ENCODE measurements at regions not wholly inside any gene's neighbourhood (a gene's known extent, or its start where the extent isn't known, plus 50 kb on each side); places are given as distances from the start of the nearest gene placed in this dataset.

DNA sequence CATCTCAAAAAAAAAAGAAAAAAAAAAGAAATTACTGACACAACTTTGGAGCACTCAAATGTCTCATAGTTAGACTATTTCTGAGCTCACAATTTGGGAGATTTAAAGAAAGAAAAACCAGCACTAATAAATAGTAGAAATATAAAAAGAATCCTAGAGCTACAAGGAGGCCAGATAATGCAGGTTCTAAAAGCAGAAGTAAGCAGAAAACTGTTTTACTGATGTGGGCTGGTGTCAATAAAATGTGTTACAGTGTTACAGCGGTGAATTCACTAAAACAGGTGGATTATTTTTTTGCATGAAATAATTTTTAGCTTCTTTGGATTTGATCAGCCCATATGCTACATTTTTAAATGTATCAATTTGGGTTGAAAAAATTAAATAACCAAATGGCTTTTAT lies 375.9 kb downstream of the GPM6A start:
- Histone ChIP-seq H3K9me2 (ENCODE audit: insufficient read depth) (no peaks in the 10 kb centered on the region), H3K27ac (ENCODE audit: low read depth) (no peak overlapping the region), H3K79me2 (replicated peaks; ENCODE audit: insufficient read depth) (no peaks in the 10 kb centered on the region), H2AFZ (no peak overlapping the region), H3K4me2 (no peak overlapping the region), H4K20me1 (replicated peaks; ENCODE audit: insufficient read depth) (no peaks in the 10 kb centered on the region), H3K36me3 (ENCODE audit: insufficient read depth) (no peaks in the 10 kb centered on the region), H3K4me1 (ENCODE audit: insufficient read depth) (peaks cover 4% of the 10 kb centered on the region; the same call in 1 of the 2 replicates), H3K4me3 (no peak overlapping the region), H3K27me3 (ENCODE audit: insufficient read depth) (no peaks in the 10 kb centered on the region), H3F3A (replicated peaks; ENCODE audit: low read depth) (no peaks in the 10 kb centered on the region)
- DNase-seq (ENCODE audit: low spot score): no peak
- Mint-ChIP-seq H3K27me3 (ENCODE audit: insufficient read depth, low read depth, poor library complexity) (no peaks in the 10 kb centered on the region), H3K9me3 (no peaks in the 10 kb centered on the region), H3K4me1 (no peaks in the 10 kb centered on the region; the same call in 2 of the 3 replicates), H3K27ac (no peak overlapping the region), H3K4me3 (no peak overlapping the region), H3K36me3 (ENCODE audit: low read depth) (no peaks in the 10 kb centered on the region)
- TF ChIP-seq, protein P1, sequence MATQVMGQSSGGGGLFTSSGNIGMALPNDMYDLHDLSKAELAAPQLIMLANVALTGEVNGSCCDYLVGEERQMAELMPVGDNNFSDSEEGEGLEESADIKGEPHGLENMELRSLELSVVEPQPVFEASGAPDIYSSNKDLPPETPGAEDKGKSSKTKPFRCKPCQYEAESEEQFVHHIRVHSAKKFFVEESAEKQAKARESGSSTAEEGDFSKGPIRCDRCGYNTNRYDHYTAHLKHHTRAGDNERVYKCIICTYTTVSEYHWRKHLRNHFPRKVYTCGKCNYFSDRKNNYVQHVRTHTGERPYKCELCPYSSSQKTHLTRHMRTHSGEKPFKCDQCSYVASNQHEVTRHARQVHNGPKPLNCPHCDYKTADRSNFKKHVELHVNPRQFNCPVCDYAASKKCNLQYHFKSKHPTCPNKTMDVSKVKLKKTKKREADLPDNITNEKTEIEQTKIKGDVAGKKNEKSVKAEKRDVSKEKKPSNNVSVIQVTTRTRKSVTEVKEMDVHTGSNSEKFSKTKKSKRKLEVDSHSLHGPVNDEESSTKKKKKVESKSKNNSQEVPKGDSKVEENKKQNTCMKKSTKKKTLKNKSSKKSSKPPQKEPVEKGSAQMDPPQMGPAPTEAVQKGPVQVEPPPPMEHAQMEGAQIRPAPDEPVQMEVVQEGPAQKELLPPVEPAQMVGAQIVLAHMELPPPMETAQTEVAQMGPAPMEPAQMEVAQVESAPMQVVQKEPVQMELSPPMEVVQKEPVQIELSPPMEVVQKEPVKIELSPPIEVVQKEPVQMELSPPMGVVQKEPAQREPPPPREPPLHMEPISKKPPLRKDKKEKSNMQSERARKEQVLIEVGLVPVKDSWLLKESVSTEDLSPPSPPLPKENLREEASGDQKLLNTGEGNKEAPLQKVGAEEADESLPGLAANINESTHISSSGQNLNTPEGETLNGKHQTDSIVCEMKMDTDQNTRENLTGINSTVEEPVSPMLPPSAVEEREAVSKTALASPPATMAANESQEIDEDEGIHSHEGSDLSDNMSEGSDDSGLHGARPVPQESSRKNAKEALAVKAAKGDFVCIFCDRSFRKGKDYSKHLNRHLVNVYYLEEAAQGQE (IDR thresholded peaks at IDR 0.05; ENCODE audit: unreplicated experiment): no peak
- TF ChIP-seq NANOG (IDR thresholded peaks at IDR 0.05; ENCODE audit: borderline replicate concordance) (no peak), ZNF331 (CRISPR knock-in tag; IDR thresholded peaks at IDR 0.05; ENCODE audit: low read depth) (no peak), CREB1 (CRISPR knock-in tag; IDR thresholded peaks at IDR 0.05; ENCODE audit: low read depth) (no peak), CTCF (conservative IDR thresholded peaks at IDR 0.05; ENCODE audit: low read depth in 2 of 2) (no peak), JUNB (IDR thresholded peaks at IDR 0.05; ENCODE audit: unreplicated experiment) (no peak), EZH2phosphoT487 (IDR thresholded peaks at IDR 0.05; ENCODE audit: unreplicated experiment) (no peak), POLR2AphosphoS5 (IDR thresholded peaks at IDR 0.05; ENCODE audit: low read depth) (no peak), ZNF114 (CRISPR knock-in tag; IDR thresholded peaks at IDR 0.05) (no peak), STAT1 (IDR thresholded peaks at IDR 0.05; ENCODE audit: unreplicated experiment) (no peak), EZH2 (IDR thresholded peaks at IDR 0.05; ENCODE audit: low read depth, unreplicated experiment) (no peak), ZNF462 (CRISPR knock-in tag; IDR thresholded peaks at IDR 0.05) (no peak)
- TF ChIP-seq, protein P2, sequence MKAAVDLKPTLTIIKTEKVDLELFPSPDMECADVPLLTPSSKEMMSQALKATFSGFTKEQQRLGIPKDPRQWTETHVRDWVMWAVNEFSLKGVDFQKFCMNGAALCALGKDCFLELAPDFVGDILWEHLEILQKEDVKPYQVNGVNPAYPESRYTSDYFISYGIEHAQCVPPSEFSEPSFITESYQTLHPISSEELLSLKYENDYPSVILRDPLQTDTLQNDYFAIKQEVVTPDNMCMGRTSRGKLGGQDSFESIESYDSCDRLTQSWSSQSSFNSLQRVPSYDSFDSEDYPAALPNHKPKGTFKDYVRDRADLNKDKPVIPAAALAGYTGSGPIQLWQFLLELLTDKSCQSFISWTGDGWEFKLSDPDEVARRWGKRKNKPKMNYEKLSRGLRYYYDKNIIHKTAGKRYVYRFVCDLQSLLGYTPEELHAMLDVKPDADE (IDR thresholded peaks at IDR 0.05): no peak
- no peak for ATAC-seq

Measured in GM23338 (cell line).